ENCODE measurements at regions not wholly inside any gene's neighbourhood (a gene's known extent, or its start where the extent isn't known, plus 50 kb on each side); places are given as distances from the start of the nearest gene placed in this dataset.

DNA sequence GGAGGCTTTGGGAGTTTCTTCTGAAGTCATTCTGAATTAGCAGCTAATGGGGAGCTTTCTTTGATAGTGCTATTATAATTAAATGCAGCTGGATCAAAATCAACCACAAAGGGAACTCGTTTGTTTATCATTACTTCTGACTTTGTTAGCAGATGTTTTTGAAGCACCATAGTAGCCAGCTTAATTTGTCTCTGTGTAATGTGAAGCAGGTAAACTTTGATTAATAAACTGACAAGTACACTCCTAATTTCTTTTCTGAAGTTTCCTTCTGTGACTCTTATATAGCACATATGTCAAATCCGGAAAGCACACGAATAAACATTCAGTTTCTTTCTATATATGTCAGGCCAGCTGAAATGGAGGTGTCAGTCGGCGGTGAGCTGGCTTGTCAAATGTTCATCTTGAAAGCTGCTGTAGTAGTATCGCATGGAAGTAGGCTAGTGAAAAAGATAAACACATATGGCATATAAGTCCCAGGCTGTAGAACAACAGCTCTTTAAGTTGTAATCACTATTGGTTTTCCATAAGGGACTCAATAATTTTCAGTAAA is 451.9 kb upstream of the ZEB2 start:
- TF ChIP-seq ZNF331 (CRISPR knock-in tag; IDR thresholded peaks at IDR 0.05; ENCODE audit: low read depth) (no peak), REST (IDR thresholded peaks at IDR 0.05; ENCODE audit: unreplicated experiment) (no peak), EZH2 (IDR thresholded peaks at IDR 0.05; ENCODE audit: low read depth, unreplicated experiment) (no peak), POLR2AphosphoS5 (IDR thresholded peaks at IDR 0.05; ENCODE audit: low read depth) (no peak), EZH2phosphoT487 (IDR thresholded peaks at IDR 0.05; ENCODE audit: unreplicated experiment) (no peak), ETS1 (IDR thresholded peaks at IDR 0.05) (no peak), CREB1 (CRISPR knock-in tag; IDR thresholded peaks at IDR 0.05; ENCODE audit: low read depth) (no peak), NANOG (IDR thresholded peaks at IDR 0.05; ENCODE audit: borderline replicate concordance) (no peak), JUNB (IDR thresholded peaks at IDR 0.05; ENCODE audit: unreplicated experiment) (no peak), STAT1 (IDR thresholded peaks at IDR 0.05; ENCODE audit: unreplicated experiment) (no peak), ZNF114 (CRISPR knock-in tag; IDR thresholded peaks at IDR 0.05) (no peak)
- TF ChIP-seq, protein P1, sequence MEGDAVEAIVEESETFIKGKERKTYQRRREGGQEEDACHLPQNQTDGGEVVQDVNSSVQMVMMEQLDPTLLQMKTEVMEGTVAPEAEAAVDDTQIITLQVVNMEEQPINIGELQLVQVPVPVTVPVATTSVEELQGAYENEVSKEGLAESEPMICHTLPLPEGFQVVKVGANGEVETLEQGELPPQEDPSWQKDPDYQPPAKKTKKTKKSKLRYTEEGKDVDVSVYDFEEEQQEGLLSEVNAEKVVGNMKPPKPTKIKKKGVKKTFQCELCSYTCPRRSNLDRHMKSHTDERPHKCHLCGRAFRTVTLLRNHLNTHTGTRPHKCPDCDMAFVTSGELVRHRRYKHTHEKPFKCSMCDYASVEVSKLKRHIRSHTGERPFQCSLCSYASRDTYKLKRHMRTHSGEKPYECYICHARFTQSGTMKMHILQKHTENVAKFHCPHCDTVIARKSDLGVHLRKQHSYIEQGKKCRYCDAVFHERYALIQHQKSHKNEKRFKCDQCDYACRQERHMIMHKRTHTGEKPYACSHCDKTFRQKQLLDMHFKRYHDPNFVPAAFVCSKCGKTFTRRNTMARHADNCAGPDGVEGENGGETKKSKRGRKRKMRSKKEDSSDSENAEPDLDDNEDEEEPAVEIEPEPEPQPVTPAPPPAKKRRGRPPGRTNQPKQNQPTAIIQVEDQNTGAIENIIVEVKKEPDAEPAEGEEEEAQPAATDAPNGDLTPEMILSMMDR (conservative IDR thresholded peaks at IDR 0.05; ENCODE audit: low read depth in 2 of 2): no peak

Data from GM23338 (cell line).